GM12878 (cell line): ENCODE measurements at regions not wholly inside any gene's neighbourhood (a gene's known extent, or its start where the extent isn't known, plus 50 kb on each side); places are given as distances from the start of the nearest gene placed in this dataset.

ENCODE experiments used
- ATAC-seq: fragments of 200-7000 bp; cut with Tn5 transposase; 3 replicates; pipeline ENCODE4 v1.9.1; 2020; ENCODE audit warnings: mild to moderate bottlenecking, moderate library complexity
- BruUV-seq: library from RNA; stranded (reverse); fragments of 400-500 nt; replicated peaks from 2 replicates; lab custom pipeline; 2021; lab: Mats Ljungman, UMichigan
- CTCF ChIA-PET: fragments of 300-600 bp; sonication (Branson Sonifier 250); formaldehyde crosslinking; extraction: SDS; loops from one replicate; lab custom pipeline; 2021; ENCODE audit warnings: inconsistent platforms; lab: Yijun Ruan, JAX
- POLR2A ChIA-PET: fragments of 350-600 bp; formaldehyde crosslinking; extraction: SDS; loops from one replicate; lab custom pipeline; 2021; ENCODE audit warnings: inconsistent platforms; lab: Charles Lee
- RAD21 ChIA-PET: fragments of 300-600 bp; sonication (Branson Sonifier 250); formaldehyde crosslinking; loops from one replicate; lab custom pipeline; 2023; ENCODE audit warnings: antibody characterized with exemption; ENCODE audit not compliant: unreplicated experiment; lab: Charles Lee
- SMC1A ChIA-PET: fragments of 300-600 bp; sonication (Branson Sonifier 250); formaldehyde crosslinking; loops from one replicate; lab custom pipeline; 2023; ENCODE audit not compliant: unreplicated experiment, uncharacterized antibody; lab: Charles Lee
- DNase-seq: peaks from one replicate; pipeline ENCODE4 v3.0.0-alpha.2; 2011; ENCODE audit warnings: low read depth, low spot score
- FAIRE-seq: peaks from 3 replicates; lab custom pipeline; 2011; peaks lifted over from hg19 to GRCh38; lab: Jason Lieb, UNC
- H2AFZ ChIP-seq: 2 replicates; pipeline ENCODE4 v1.6.0; 2011; ENCODE audit warnings: low read depth, low read length, control low read depth; ENCODE audit not compliant: control insufficient read depth
- H3K27ac ChIP-seq: 2 replicates; pipeline ENCODE4 v1.5.1; 2011; ENCODE audit warnings: control low read depth; ENCODE audit not compliant: control insufficient read depth, insufficient read depth
- H3K27me3 ChIP-seq, 2 experiments: replicated peaks in 1 of 2; 2 replicates each; pipeline versions ENCODE4 v1.6.0 to v1.6.1; 2011; ENCODE audit warnings: low read length in 1 of 2; ENCODE audit not compliant: control insufficient read depth in 2 of 2, insufficient read depth in 2 of 2
- H3K36me3 ChIP-seq, 2 experiments: 2 replicates each; pipeline ENCODE4 v1.5.1; 2011; ENCODE audit warnings: low read length in 1 of 2; ENCODE audit not compliant: control insufficient read depth in 2 of 2, insufficient read depth in 2 of 2
- H3K4me1 ChIP-seq: 2 replicates; pipeline ENCODE4 v1.6.1; 2011; ENCODE audit warnings: mild to moderate bottlenecking, low read length, moderate library complexity, mixed read lengths; ENCODE audit not compliant: control insufficient read depth, insufficient read depth
- H3K4me2 ChIP-seq: 2 replicates; pipeline ENCODE4 v1.6.0; 2011; ENCODE audit warnings: control low read depth; ENCODE audit not compliant: control insufficient read depth, insufficient read depth
- H3K4me3 ChIP-seq: fragments of 200-600 bp; sonication (generic); 2 replicates; pipeline ENCODE4 v1.5.1; 2016
- H3K79me2 ChIP-seq: 2 replicates; pipeline ENCODE4 v1.6.0; 2011; ENCODE audit warnings: low read length; ENCODE audit not compliant: control insufficient read depth, insufficient read depth
- H3K9ac ChIP-seq: 2 replicates; pipeline ENCODE4 v1.8.0; 2011; ENCODE audit warnings: low read length, control low read depth, mixed read lengths; ENCODE audit not compliant: control insufficient read depth, insufficient read depth
- H3K9me3 ChIP-seq: replicated peaks from 3 replicates; pipeline ENCODE4 v1.5.1; 2011; ENCODE audit warnings: mild to moderate bottlenecking, low read length; ENCODE audit not compliant: control insufficient read depth, insufficient read depth
- H4K20me1 ChIP-seq: 2 replicates; pipeline ENCODE4 v1.6.0; 2011; ENCODE audit not compliant: control insufficient read depth, insufficient read depth
- ASH2L ChIP-seq: fragments of 300-600, 200-600 bp; sonication (generic); IDR thresholded peaks from 2 replicates; pipeline ENCODE4 v1.6.1; 2017; ENCODE audit warnings: low read depth, mild to moderate bottlenecking, borderline replicate concordance
- BHLHE40 ChIP-seq, 2 experiments: fragments of 450-650 bp in 1 of 2; IDR thresholded peaks; 2 replicates each; pipeline ENCODE4 v1.6.1; 2011 to 2017; ENCODE audit warnings: low read depth in 2 of 2, borderline replicate concordance in 1 of 2, improper control_type of control experiment in 1 of 2, low read length in 1 of 2, mild to moderate bottlenecking in 1 of 2
- CBFB ChIP-seq: IDR thresholded peaks from 2 replicates; pipeline ENCODE4 v1.6.1; 2016; ENCODE audit warnings: antibody characterized with exemption, low read depth
- CBX5 ChIP-seq: sonication (generic); IDR thresholded peaks from 2 replicates; pipeline ENCODE4 v1.6.1; 2016; ENCODE audit warnings: low read depth, moderate library complexity, mild to moderate bottlenecking, inconsistent platforms
- E2F4 ChIP-seq: IDR thresholded peaks from 2 replicates; pipeline ENCODE4 v1.6.1; 2012; ENCODE audit warnings: low read depth, low read length, improper control_type of control experiment
- EGR1 ChIP-seq, 2 experiments: IDR thresholded peaks; 1 replicate in 1 of 2; 2 replicates in 1 of 2; pipeline ENCODE4 v1.6.1; 2011 to 2012; ENCODE audit warnings: low read depth in 2 of 2, low read length in 2 of 2, borderline replicate concordance in 1 of 2, mild to moderate bottlenecking in 1 of 2, moderate library complexity in 1 of 2
- JUNB ChIP-seq: IDR thresholded peaks from 2 replicates; pipeline ENCODE4 v1.6.1; 2016; ENCODE audit warnings: antibody characterized with exemption, mild to moderate bottlenecking
- NFXL1 ChIP-seq: fragments of 450-650 bp; IDR thresholded peaks from 2 replicates; pipeline ENCODE4 v1.6.1; 2017; ENCODE audit warnings: antibody characterized with exemption, mild to moderate bottlenecking, borderline replicate concordance
- NRF1 ChIP-seq: conservative IDR thresholded peaks from 2 replicates; pipeline ENCODE4 v1.6.1; 2011; ENCODE audit warnings: mild to moderate bottlenecking, low read depth, low read length, improper control_type of control experiment
- PAX5 ChIP-seq: IDR thresholded peaks from 2 replicates; pipeline ENCODE4 v1.6.1; 2011; ENCODE audit warnings: low read depth, low read length, borderline replicate concordance
- PBX3 ChIP-seq: IDR thresholded peaks from 2 replicates; pipeline ENCODE4 v1.6.1; 2011; ENCODE audit warnings: mild to moderate bottlenecking, low read depth, low read length, moderate library complexity; ENCODE audit not compliant: insufficient replicate concordance
- POLR2AphosphoS2 ChIP-seq: IDR thresholded peaks from 2 replicates; pipeline ENCODE4 v1.6.1; 2011; ENCODE audit warnings: low read depth, mild to moderate bottlenecking, low read length, improper control_type of control experiment, moderate library complexity
- SMC3 ChIP-seq: IDR thresholded peaks from 2 replicates; pipeline ENCODE4 v1.6.1; 2011; ENCODE audit warnings: low read length, improper control_type of control experiment, borderline replicate concordance
- SP1 ChIP-seq: IDR thresholded peaks from one replicate; pipeline ENCODE4 v1.6.1; 2011; ENCODE audit warnings: low read depth, low read length
- STAT1 ChIP-seq: fragments of 450-650 bp; conservative IDR thresholded peaks from 2 replicates; pipeline ENCODE4 v1.6.1; 2014; ENCODE audit warnings: antibody characterized with exemption, mild to moderate bottlenecking
- SUZ12 ChIP-seq: fragments of 200-600 bp; sonication (generic); IDR thresholded peaks from one replicate; pipeline ENCODE4 v1.6.1; 2018; ENCODE audit warnings: antibody characterized with exemption, mild to moderate bottlenecking; ENCODE audit not compliant: unreplicated experiment
- ZNF24 ChIP-seq: fragments of 450-650 bp; IDR thresholded peaks from 2 replicates; pipeline ENCODE4 v1.6.1; 2017; ENCODE audit warnings: antibody characterized with exemption, mild to moderate bottlenecking
- ZZZ3 ChIP-seq: IDR thresholded peaks from 2 replicates; pipeline ENCODE4 v1.6.1; 2011; ENCODE audit warnings: low read depth; ENCODE audit not compliant: control insufficient read depth, insufficient read length
- whole genome bisulfite sequencing: methylation state at CpG from one replicate; pipeline ENCODE4 v1.1.6; 2016; ENCODE audit warnings: low lambda C conversion rate; ENCODE audit not compliant: insufficient replicate concordance, insufficient coverage; ENCODE audit errors: missing lambda C conversion rate; 5-methylcytosine and 5-hydroxymethylcytosine counted together
- in situ Hi-C: fragments of 300-500 bp; cut with MboI; formaldehyde crosslinking; loops from 9 replicates; pipeline ENCODE4 v1.14.3; 2018; ENCODE audit warnings: mixed read lengths
- intact Hi-C: fragments of 100-400 bp; cut with micrococcal nuclease; formaldehyde crosslinking; loops from one replicate; pipeline ENCODE4 v1.14.2; 2022; ENCODE audit not compliant: unreplicated experiment
- TF ChIP-seq, protein P1 (sequence below): fragments of 450-650 bp; conservative IDR thresholded peaks from 2 replicates; pipeline ENCODE4 v1.6.1; 2017; ENCODE audit warnings: mild to moderate bottlenecking, moderate library complexity

DNA sequence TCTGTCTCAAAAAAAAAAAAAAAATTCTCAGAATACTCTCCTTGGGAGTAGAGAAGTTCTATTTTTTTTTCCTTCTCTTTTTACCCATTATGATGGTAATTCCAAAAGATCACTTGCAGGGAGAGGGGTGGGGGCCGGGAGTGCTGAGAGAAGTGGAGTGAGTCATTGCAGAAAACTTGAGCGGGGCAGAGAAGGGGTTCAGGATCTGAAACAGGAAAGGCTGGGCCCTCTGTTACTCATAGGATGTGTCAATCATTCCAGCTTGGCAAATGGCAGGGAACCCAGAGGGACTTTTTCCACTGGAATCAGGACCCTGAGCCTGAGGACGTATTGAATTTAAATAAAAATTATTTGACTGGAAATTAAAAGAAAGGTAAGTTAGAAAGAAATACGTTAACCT is 111.4 kb upstream of the ARMC2 start:
- Histone ChIP-seq H3K27me3 (peaks cover 0 to 1% of the 10 kb centered on the region in 2 experiments; a peak in 3 of 4 replicates), H3K4me2 (no peak overlapping the region), H3K27ac (no peak overlapping the region), H3K9me3 (no peaks in the 10 kb centered on the region)
- SMC1A ChIA-PET = no interaction called here
- 24% methylated on average over 4 of the region's 4 CpGs for WGBS
- ATAC-seq = no peak
- DNase-seq = no peak
- TF ChIP-seq ASH2L (no peak), NFXL1 (no peak), E2F4 (no peak), SUZ12 (no peak), PAX5 (no peak), SP1 (no peak), SMC3 (no peak), JUNB (no peak), ZZZ3 (no peak), NRF1 (no peak), EGR1 (IDR thresholded peaks at IDR 0.05; ENCODE audit: borderline replicate concordance in 1 of 2, low read depth in 2 of 2, low read length in 2 of 2) (no peak), ZNF24 (no peak), POLR2AphosphoS2 (no peak), CBX5 (no peak), BHLHE40 (IDR thresholded peaks at IDR 0.05; ENCODE audit: borderline replicate concordance in 1 of 2, low read depth in 2 of 2, low read length in 1 of 2) (no peak), STAT1 (no peak), CBFB (no peak), PBX3 (no peak)
- TF ChIP-seq, protein P1, sequence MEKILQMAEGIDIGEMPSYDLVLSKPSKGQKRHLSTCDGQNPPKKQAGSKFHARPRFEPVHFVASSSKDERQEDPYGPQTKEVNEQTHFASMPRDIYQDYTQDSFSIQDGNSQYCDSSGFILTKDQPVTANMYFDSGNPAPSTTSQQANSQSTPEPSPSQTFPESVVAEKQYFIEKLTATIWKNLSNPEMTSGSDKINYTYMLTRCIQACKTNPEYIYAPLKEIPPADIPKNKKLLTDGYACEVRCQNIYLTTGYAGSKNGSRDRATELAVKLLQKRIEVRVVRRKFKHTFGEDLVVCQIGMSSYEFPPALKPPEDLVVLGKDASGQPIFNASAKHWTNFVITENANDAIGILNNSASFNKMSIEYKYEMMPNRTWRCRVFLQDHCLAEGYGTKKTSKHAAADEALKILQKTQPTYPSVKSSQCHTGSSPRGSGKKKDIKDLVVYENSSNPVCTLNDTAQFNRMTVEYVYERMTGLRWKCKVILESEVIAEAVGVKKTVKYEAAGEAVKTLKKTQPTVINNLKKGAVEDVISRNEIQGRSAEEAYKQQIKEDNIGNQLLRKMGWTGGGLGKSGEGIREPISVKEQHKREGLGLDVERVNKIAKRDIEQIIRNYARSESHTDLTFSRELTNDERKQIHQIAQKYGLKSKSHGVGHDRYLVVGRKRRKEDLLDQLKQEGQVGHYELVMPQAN = no peak
- TF ChIP-seq, all 136 proteins: peak for 0
- ChIA-PET RAD21 (no interaction called here), POLR2A (no interaction called here), CTCF (no interaction called here)
- intact Hi-C loops (no loop called here), in situ Hi-C loops (no loop called here)
- Histone ChIP-seq H4K20me1 (no peaks in the 10 kb centered on the region), H3K79me2 (no peaks in the 10 kb centered on the region), H3K36me3 (no peaks in the 10 kb centered on the region), H3K4me3 (no peak overlapping the region), H2AFZ (no peak overlapping the region), H3K4me1 (no peaks in the 10 kb centered on the region), H3K9ac (no peak overlapping the region)
- no TSS peak for BruUV-seq
- no peak for FAIRE-seq
